ENCODE measurements at regions not wholly inside any gene's neighbourhood (a gene's known extent, or its start where the extent isn't known, plus 50 kb on each side); places are given as distances from the start of the nearest gene placed in this dataset.
"Not testable (repeated sequence)": the region's sequence is repeated elsewhere in the genome, so short reads cannot be mapped to it uniquely, and the experiment has no call there.

GRCh38 chr14:44609201-44609600 lies 102.1 kb upstream of the FSCB start:
- no peak overlapping the region for H2AFZ ChIP-seq (ENCODE audit: low read length)
- H3K9me3 ChIP-seq (ENCODE audit: low read length), result no peaks in the 10 kb centered on the region
- intact Hi-C loops (cut with micrococcal nuclease; ENCODE audit: unreplicated experiment), result no loop called here
- H3K4me3 ChIP-seq (ENCODE audit: low read depth, low read length, poor library complexity, severe bottlenecking), result no peak overlapping the region
- CTCF ChIA-PET (ENCODE audit: unreplicated experiment), result no interaction called here
- DNase-seq (ENCODE audit: low spot score), result no peak
- no peak overlapping the region for H3K27ac ChIP-seq (ENCODE audit: low read depth, low read length, poor library complexity, severe bottlenecking)
- TF ChIP-seq, protein P1, sequence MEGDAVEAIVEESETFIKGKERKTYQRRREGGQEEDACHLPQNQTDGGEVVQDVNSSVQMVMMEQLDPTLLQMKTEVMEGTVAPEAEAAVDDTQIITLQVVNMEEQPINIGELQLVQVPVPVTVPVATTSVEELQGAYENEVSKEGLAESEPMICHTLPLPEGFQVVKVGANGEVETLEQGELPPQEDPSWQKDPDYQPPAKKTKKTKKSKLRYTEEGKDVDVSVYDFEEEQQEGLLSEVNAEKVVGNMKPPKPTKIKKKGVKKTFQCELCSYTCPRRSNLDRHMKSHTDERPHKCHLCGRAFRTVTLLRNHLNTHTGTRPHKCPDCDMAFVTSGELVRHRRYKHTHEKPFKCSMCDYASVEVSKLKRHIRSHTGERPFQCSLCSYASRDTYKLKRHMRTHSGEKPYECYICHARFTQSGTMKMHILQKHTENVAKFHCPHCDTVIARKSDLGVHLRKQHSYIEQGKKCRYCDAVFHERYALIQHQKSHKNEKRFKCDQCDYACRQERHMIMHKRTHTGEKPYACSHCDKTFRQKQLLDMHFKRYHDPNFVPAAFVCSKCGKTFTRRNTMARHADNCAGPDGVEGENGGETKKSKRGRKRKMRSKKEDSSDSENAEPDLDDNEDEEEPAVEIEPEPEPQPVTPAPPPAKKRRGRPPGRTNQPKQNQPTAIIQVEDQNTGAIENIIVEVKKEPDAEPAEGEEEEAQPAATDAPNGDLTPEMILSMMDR (conservative IDR thresholded peaks at IDR 0.05; ENCODE audit: low read length), result no peak
- no peak for TF ChIP-seq EZH2phosphoT487 (IDR thresholded peaks at IDR 0.05; ENCODE audit: borderline replicate concordance, low read depth, low read length)
- H3K79me2 ChIP-seq (ENCODE audit: insufficient read depth, low read depth, low read length), result no peaks in the 10 kb centered on the region
- H3K9me2 ChIP-seq (ENCODE audit: insufficient read depth, low read length), result no peaks in the 10 kb centered on the region
- no peaks in the 10 kb centered on the region for H4K20me1 ChIP-seq (ENCODE audit: insufficient read depth, low read length)
- H3K4me2 ChIP-seq (ENCODE audit: low read length), result no peak overlapping the region
- H3K4me1 ChIP-seq (ENCODE audit: insufficient read depth, low read length, poor library complexity, severe bottlenecking), result no peaks in the 10 kb centered on the region
- BruUV-seq (replicated peaks), result no TSS peak
- POLR2A ChIA-PET, result interaction anchor here (0.7 kb wide), 1 partner anchor 10 kb away, joined by 3 read pairs; no protein-coding TSS in a partner anchor
- H3K36me3 ChIP-seq (ENCODE audit: insufficient read depth, low read length), result no peaks in the 10 kb centered on the region

- Histone ChIP-seq H3K27ac (ENCODE audit: low read depth, low read length, poor library complexity, severe bottlenecking) (no peak overlapping the region), H3K9me2 (ENCODE audit: insufficient read depth, low read length) (no peaks in the 10 kb centered on the region), H3K9me3 (ENCODE audit: low read length) (no peaks in the 10 kb centered on the region), H3K4me3 (ENCODE audit: low read depth, low read length, poor library complexity, severe bottlenecking) (no peak overlapping the region), H3K4me1 (ENCODE audit: insufficient read depth, low read length, poor library complexity, severe bottlenecking) (no peaks in the 10 kb centered on the region), H2AFZ (ENCODE audit: low read length) (no peak overlapping the region), H3K79me2 (ENCODE audit: insufficient read depth, low read depth, low read length) (no peaks in the 10 kb centered on the region), H3K36me3 (ENCODE audit: insufficient read depth, low read length) (no peaks in the 10 kb centered on the region), H4K20me1 (ENCODE audit: insufficient read depth, low read length) (no peaks in the 10 kb centered on the region), H3K4me2 (ENCODE audit: low read length) (no peak overlapping the region)
- ChIA-PET POLR2A (interaction anchor here (0.7 kb wide), 1 partner anchor 84 kb away, joined by 3 read pairs; no protein-coding TSS in a partner anchor), CTCF (ENCODE audit: unreplicated experiment) (no interaction called here)
- no peak for DNase-seq (ENCODE audit: low spot score)
- intact Hi-C loops (cut with micrococcal nuclease; ENCODE audit: unreplicated experiment), result no loop called here
- BruUV-seq (replicated peaks), result no TSS peak
- TF ChIP-seq, protein P1 (conservative IDR thresholded peaks at IDR 0.05; ENCODE audit: low read length), result no peak
- TF ChIP-seq EZH2phosphoT487 (IDR thresholded peaks at IDR 0.05; ENCODE audit: borderline replicate concordance, low read depth, low read length), result no peak
These were observed 100.6 kb upstream of the FSCB start for GRCh38 chr14:44607701-44608100.

- Histone ChIP-seq H4K20me1 (ENCODE audit: insufficient read depth, low read length) (no peaks in the 10 kb centered on the region), H3K9me2 (ENCODE audit: insufficient read depth, low read length) (no peaks in the 10 kb centered on the region), H3K36me3 (ENCODE audit: insufficient read depth, low read length) (no peaks in the 10 kb centered on the region), H3K4me2 (ENCODE audit: low read length) (no peak overlapping the region), H3K4me3 (ENCODE audit: low read depth, low read length, poor library complexity, severe bottlenecking) (no peak overlapping the region), H2AFZ (ENCODE audit: low read length) (no peak overlapping the region), H3K79me2 (ENCODE audit: insufficient read depth, low read depth, low read length) (no peaks in the 10 kb centered on the region), H3K27ac (ENCODE audit: low read depth, low read length, poor library complexity, severe bottlenecking) (no peak overlapping the region), H3K9me3 (ENCODE audit: low read length) (no peaks in the 10 kb centered on the region), H3K4me1 (ENCODE audit: insufficient read depth, low read length, poor library complexity, severe bottlenecking) (no peaks in the 10 kb centered on the region)
- CTCF ChIA-PET (ENCODE audit: unreplicated experiment), result no interaction called here
- BruUV-seq (replicated peaks), result no TSS peak
- no peak for TF ChIP-seq EZH2phosphoT487 (IDR thresholded peaks at IDR 0.05; ENCODE audit: borderline replicate concordance, low read depth, low read length)
- TF ChIP-seq, protein P1 (conservative IDR thresholded peaks at IDR 0.05; ENCODE audit: low read length), result no peak
- POLR2A ChIA-PET, result no interaction called here
- intact Hi-C loops (cut with micrococcal nuclease; ENCODE audit: unreplicated experiment), result no loop called here
- no peak for DNase-seq (ENCODE audit: low spot score)
These were observed 99.5 kb upstream of the FSCB start for GRCh38 chr14:44606576-44606975.

DNA sequence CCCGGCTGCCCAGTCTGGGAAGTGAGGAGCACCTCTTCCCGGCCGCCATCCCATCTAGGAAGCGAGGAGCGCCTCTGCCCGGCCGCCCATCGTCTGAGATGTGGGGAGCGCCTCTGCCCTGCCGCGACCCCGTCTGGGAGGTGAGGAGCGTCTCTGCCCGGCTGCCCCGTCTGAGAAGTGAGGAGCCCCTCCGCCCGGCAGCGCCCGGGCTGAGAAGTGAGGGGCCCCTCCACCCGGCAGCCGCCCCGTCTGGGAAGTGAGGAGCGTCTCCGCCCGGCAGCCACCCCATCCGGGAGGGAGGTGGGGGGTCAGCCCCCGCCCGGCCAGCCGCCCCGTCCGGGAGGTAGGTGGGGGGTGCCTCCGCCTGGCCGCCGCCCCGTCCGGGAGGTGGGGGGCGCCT lies 94.2 kb upstream of the FSCB start:
- BruUV-seq (replicated peaks); CTCF ChIA-PET (ENCODE audit: unreplicated experiment); H3K9me2 ChIP-seq (ENCODE audit: insufficient read depth, low read length); H3K9me3 ChIP-seq (ENCODE audit: low read length); DNase-seq (ENCODE audit: low spot score); H3K4me2 ChIP-seq (ENCODE audit: low read length); intact Hi-C loops (cut with micrococcal nuclease; ENCODE audit: unreplicated experiment); H3K27ac ChIP-seq (ENCODE audit: low read depth, low read length, poor library complexity, severe bottlenecking); H2AFZ ChIP-seq (ENCODE audit: low read length); H4K20me1 ChIP-seq (ENCODE audit: insufficient read depth, low read length); H3K4me3 ChIP-seq (ENCODE audit: low read depth, low read length, poor library complexity, severe bottlenecking); H3K4me1 ChIP-seq (ENCODE audit: insufficient read depth, low read length, poor library complexity, severe bottlenecking); H3K36me3 ChIP-seq (ENCODE audit: insufficient read depth, low read length); H3K79me2 ChIP-seq (ENCODE audit: insufficient read depth, low read depth, low read length); POLR2A ChIA-PET: not testable (repeated sequence)

Measured in OCI-LY7 (cell line).